ELR (cell line): ENCODE measurements at regions not wholly inside any gene's neighbourhood (a gene's known extent, or its start where the extent isn't known, plus 50 kb on each side); places are given as distances from the start of the nearest gene placed in this dataset.

Experiments used
- DNase-seq: peaks from one replicate; pipeline ENCODE4 v3.0.0-alpha.2; 2015; ENCODE audit warnings: low read depth

DNA sequence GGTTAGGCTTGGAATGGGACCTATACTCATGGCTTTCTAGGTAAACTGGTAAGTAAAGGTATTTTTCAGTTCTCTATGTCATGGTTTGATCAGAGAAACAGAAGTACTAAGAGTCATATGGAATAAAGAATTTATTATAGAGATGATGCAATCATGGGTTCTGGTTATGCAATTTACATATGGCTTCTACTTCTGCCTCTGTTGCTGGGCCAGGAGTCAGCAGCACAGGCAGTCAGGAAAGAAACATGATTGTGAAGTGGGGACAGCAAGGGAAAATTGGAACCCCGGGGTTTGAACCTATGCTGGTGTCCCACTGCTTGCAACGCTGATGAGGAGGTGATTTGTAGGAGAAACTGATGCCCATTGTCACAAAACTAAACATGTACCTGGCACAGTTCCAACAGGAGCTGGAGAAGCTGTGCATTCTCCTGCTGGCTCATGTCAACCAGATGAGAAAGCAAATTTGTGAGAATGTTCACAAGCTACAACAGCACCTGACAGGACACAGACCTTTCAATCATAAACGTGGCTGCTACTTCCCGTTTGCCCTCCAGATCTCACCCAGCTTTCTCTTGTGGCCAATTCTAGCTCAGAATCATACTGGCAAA, 887.1 kb downstream of the TFAP2A start:
- no peak for DNase-seq

DNA sequence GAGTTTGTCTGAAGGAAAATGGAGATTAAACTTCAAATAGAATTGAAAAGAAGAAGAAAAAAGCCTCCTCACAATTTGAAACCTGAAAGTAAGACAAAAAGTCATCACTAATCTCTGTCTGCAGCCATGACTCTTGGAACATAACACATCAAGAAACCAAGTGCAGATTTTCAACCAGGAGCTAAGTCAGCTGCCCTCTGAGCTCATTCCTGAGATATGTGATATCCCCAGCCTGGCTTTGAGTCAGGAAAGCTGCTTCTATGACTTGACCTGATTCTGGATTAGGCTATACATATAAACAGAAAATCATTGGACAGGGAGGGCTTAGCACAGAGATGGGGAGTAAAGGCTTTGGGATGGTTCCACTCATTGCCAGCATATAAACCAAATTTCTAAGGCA, 891.4 kb downstream of the TFAP2A start:
- DNase-seq: peak; percentile 97

DNA sequence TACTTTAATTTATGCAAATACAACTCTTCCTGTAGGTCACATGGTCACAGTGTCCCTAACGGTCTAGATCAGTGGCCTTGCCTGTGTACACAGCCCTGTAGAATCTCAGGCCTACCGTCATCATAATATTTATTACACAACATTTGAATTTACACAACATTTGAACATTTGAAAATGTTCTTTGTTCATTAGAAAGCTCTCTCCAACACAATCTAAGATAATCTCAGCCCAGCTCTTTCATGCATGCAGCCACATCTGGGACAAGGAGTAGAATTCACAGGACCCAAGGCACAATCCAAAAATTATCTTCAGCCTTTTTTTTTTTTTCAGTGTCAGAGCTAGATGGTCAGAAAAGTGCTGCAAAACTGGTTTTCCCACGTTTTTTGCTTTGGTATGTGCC, 892.8 kb downstream of the TFAP2A start:
- DNase-seq: no peak

DNA sequence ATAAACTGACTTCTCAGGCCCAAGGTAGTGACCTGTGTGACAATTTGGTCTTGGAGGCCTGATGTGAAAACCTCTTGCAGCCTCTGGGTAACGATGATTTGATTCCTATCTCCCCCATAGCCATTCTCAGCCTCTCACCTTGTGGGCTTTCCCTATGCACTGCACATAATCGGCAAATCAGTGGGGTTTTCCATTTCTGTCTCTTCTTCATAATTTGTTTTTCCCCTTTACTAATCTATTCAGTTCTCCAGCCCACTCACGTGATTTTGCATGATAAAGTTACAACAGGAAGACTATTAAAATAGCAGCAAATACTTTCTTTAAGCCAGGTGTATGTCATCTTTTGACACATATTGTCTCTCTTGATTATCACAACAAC, 893.7 kb downstream of the TFAP2A start:
- DNase-seq: no peak

DNA sequence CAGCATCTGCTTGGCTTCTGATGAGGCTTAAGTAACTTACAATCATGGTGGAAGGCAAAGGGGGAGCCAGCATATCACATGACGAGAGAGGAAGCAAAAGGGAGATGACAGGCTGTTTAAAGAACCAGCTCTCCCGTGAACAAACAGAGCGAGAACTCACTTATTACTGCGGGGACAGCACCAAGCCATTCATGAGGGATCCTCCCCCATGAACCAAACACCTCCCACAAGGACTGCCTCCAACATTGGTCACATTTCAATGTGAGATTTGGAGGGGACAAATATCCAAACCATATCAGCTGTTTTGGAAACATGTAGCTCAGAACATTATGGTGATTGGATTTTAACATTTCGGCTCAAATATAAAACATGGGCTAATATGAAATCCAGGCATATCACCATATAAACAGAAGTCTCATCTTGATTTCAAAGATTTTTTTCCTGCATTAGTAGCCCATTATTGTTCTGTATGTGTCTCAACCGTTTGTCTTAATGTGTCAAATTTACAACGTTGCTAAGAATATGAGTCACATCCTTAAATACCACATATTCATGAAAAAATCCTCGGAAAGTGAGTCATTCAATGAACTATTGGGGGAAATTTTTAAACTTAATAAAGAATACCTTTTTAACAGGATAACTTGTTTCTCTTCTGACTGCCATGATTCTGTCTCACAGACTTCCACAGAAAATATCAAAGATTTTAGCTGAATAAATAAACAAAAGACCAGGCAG, 894.3 kb downstream of the TFAP2A start:
- peak; percentile 96 for DNase-seq

DNA sequence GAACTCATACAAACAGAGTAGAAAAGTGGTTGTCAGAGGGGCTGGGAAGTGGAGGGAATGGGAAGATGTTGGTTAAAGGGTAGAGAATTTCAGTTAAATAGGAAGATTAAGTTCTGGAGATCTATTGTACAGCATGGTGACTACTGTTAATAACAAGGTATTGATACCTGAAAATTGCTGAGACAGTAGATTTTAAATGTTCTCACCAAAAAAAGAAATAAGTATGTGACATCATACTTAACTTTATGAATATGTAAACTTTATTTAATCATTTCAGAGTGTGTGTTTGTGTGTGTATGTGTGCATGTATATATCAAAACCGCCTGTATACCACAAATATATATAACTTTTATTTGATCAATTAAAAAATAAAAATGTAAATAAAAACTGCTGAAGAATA, 896.4 kb downstream of the TFAP2A start:
- DNase-seq: no peak

DNA sequence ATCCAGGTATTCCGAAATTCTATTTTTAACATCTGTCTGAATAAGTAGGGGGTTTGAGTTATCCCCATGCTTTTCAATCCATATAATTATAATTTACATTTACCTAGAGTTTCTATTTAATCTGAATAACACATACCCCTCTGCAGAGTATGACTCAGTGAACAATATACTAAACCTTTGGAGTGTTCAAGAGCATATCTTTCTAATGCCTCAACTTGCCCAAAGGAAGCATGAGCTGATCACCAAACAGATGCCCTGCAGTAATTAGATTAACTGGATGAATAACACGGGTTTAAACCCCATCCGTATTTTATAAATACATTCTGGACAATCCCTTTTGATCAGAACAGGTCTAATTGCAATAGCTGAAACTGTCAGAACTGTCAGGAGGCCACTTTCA, 897.1 kb downstream of the TFAP2A start:
- DNase-seq: peak; percentile 51

DNA sequence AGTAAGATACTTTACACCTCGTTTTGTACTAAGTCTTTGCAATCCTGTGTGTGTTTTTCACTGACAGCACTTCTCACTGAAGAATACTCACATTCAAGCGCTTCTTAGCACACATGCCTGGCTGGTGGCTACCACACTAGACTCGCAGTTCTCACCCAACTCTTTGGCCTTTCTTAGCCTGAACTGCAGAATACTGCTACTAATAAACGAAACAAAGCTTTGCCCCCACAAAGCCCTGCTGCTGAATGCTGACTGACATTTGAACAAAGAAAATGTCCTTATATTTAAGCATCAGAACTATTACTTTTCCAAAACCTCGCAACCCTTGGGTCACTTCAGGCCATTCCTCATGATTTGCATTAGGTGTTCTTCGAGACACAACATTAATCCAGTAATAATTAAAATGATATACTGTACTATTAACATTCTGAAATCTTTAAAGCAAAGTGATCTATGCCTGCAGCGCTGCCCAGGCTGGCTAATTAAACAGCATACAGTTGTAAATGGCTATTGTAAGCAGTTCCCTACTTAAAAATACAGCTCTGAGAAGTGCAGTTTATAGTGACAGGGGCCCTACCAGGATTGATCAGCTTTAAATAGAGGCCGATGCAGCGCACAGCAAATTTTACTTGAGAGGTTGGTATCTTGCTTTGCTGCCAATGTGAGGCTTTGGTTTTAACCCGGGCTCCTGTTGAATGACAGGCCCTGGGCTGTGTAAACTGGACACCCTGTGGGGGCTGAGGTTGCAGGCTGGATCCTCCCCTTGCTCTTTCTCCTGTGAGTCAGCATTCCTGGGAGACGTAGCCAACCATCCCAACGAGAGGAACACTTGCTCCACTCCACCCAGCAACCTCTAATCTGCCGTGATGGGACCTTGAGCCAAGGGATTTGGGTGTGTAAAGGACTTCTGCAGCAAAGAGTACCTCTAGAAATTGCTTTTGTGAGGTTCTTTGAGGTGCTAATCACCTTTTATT, 899.0 kb downstream of the TFAP2A start:
- DNase-seq: peak; percentile 93

DNA sequence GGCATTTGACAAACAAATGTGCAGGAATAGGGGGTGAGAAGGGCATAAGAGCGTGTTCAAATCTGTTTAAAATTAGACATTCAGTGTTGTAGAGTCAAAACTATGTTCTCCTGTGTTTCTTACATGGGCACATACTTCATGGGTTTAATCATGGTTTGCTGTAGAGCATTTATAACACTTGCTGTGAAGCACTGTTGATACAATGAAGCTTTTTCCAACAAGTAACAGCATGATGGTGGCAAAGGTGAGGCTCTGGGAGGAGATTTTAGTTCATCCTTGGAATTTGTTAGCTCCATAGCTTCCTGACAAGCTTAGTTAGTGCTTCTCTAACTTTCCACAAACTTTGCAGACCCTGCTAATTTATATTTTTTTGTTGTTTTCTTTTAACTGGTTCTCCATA, 900.7 kb downstream of the TFAP2A start:
- DNase-seq: no peak

DNA sequence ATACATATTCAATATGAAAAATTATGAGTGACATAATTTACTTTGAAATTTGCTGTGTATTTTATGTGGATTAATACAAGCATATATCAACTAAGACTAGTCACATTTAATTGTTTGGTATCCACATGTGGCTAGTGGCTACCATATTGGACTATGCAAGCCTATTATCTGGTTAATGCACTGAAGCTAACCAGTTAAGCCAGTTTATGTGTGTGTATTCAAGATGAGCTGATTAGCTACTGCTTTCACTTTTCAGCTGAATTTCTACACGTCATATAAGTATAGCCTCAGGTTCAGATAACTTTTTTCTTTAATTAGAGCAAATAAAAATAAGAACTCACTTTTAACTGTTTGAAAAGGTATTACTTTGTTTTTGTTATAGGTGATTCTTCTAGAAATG, 903.7 kb downstream of the TFAP2A start:
- no peak for DNase-seq

DNA sequence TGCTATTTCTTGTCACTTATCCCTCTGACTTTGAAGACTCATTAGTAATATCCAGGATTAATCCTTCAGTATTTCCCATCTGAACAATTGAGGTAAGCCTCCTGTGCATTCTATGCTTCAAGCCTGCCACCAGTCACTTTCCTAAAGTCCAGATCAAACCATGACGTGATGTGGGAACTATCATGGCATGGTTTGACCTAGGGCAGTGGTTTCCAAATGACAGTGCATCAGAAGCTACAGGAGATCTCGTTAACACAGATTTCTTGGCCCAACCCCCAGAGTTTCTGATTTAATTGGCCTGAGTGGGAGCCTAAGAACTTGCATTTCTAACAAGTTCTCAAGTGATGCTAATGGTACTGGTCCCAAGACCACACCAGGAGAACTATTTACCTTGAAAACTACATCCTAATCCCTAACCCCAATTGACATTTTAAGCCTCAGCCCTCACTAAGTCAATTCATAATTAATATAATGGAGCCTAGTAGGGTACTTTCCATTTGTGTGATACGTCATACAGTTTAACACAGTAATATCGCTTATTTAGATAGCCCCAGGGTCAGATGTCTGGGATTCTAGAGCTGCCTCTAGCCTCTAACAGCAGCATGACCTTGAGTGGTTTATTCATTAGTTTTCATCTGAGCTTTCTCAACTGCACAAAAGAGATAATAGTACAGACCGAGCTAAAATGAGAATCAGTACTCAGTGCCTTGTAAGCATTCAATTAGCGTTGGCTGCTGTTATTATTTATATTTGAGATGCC, 907.6 kb downstream of the TFAP2A start:
- DNase-seq: no peak

DNA sequence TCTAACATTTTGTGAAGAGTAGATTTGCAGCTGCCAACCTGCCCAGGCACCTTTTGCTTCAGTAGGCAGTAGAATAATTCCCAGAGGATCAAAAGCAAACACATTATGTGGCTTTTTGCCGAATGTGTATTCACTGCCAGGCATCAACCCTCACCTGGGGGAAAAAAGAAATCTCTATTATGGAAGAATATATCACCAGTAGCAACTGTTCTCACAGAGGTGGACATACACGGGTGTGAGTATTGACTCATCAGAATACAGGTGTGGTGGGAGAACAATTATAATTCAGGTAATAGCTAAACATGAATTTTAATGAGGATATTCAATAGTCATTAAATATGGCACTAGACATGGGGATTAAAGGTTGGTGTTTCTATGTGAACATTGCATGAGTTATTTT, 910.7 kb downstream of the TFAP2A start:
- DNase-seq: no peak

DNA sequence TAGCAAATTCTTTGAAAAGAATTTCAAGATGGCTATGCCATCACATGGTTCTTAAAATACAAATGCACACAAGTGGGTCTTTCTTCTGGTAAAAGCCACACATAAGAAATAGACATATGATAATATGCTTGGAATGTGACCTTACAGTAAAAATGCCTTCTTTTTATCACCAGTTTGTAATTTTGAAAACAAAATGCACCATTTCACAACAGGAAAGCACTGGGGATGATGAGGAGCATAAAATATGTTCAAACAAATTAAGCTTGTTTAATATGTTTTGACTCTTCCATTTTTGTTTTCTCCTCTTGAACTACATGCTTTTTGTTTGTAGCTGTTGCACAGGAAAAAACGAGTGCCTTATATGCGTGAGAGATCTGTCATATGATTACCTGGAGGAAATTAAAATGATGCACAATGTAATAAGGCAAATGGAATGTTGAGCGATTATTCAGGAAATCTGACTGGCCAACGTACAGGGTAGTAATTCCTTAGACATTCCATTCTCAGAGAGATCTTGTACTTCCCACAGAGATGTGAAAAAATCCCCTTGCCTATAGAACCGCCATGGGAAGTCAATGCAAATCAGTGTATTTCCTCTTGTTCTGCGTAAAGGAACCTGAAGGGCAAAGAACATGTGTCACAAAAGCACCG, 911.6 kb downstream of the TFAP2A start:
- DNase-seq: peak; percentile 99

DNA sequence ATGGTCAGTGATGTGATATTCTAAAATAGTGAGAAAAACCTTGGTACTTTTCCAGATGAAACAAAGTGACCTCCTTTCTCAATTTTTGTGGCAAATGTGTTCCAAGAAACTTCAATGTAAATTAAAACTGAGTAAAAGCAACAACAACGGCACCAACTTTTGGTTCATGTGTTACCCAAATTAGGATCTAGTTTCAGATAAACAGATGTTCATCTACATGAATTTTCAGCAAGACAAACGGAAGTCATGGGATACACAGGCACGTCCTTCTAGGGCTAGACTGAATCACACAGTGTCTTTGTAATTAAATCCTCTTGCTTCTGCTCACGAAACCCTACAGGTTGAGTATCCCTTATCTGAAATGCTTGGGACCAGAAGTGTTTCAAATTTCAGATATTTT, 915.2 kb downstream of the TFAP2A start:
- peak; percentile 27 for DNase-seq

DNA sequence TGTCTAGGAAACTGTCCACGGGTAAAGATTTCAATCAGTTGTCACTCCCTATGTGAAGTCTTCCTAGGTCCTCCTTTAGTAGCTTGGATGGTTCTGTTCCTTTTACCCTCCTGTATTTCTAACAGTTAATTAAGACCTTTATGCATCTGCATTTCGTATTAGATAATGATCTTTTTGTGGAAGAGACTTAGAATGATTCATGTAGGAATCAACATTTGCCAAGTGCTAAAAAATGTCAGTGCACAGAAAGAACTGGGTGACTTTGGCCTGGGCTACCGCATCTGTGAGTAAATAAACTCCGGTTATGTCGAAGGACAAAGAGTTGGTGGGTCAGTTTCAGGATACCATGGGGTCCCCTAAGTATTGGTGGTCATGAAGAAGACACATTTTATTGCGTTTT, 918.0 kb downstream of the TFAP2A start:
- peak; percentile 44 for DNase-seq

DNA sequence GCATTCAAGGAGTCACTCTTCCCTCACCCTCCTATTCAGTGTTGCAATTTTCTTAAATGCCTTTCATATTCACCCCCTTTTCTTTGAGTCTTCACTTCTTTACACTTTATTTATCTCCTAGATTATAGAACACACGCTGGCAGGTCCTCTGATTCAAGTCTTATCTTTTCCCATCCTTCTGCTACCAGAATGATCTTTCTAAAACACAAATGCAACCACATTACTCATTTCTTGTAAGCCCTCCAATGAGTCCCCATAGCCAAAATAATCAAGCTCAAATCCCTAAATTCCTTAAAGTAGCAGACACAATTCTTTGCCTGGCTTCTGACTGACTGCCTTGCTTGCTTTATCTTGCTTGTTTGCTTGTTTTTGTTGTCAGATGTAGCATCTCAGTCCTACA, 920.0 kb downstream of the TFAP2A start:
- DNase-seq: no peak

DNA sequence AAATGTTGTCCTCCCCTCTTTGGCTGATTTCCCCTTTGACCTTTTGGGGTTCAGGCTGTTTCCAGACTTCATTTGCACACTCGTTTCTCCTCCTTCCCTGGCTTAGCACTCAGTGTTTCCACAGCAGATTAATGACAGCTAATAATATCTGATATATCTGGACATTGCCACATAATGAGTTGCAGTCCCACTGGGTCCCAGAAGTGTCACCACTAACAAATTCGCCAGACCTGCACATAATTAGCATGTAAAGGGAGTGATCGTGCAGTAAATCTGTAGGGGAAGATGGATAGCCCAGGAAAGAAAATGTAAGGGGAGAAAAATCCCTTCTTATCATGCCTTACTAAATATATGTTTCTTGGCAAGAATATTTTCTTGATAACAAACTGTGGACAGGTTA, 922.1 kb downstream of the TFAP2A start:
- DNase-seq: no peak

DNA sequence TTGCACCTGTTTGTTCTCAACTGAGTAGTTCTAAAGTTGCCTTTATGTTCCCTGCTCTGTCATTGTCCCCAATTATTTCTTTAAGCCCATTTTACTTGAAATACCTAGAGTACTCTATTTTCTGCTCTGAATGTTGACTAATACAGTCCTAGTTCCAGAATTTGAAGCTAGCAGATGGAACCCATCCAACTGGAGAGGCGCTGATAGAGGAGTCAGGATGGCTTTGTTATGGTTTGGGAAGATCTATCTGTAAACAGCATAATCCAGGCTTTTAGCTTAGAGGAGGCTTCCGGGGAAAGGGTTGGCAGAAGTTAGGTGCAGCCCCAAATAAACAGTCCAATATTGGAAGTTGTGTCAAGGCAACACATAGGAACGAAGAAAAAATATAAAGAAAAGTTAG, 927.7 kb downstream of the TFAP2A start:
- DNase-seq: no peak

DNA sequence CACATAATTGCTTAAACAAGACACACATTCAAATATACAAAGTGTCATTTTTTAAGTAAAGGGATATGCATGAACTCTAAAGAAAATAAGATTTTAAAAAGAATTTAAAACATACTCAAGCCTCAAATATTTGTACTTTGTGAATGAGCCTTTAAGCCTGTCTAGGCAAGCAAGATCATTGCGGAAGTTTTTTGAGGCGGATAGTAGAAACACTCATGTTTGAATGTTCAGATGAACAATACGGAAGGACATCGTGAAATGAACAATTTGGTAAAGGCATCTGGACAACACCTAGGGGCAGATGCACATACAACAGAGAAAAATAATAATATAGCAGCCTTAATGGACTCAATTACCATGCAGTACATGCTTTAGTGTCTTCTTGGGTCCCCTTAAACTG, 928.9 kb downstream of the TFAP2A start:
- no peak for DNase-seq

DNA sequence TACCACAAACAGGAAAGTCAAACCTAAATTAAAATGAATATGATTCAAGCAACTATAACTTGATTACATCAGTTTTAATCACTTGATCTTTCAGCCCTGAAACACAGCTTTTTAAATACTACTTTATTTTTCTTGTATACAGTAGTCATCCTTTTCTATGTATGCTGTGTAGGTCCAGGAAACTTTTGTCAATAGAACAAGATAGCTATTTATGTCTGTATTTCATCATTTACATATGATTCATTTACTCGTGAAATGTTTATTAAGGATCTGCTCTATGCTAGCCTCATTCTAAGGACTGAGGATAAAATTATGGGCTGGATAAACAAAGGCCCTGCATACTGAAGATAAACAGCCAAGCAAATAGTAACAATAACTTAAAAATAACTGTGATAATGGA, 930.2 kb downstream of the TFAP2A start:
- DNase-seq: peak; percentile 54

DNA sequence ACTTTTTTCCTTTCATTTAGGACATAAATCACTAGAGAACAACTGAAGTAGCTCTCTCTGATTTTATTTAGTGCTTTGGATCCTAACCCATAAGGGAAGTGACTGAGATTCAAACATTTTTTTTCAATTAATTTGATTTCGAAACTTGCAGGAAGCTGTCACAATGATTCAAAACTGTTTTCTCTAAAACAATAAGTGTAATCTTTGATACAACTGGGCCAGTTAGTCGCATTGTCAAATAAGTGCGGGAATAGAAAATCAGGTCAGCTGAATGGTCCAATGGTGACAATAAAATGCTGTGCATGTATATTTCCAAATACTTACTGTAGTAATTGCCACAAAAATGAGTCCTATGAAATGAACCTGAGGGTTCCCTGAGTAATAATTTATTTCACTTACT, 930.8 kb downstream of the TFAP2A start:
- DNase-seq: peak; percentile 40
